Fibroblast of lung (primary cell): ENCODE measurements at regions not wholly inside any gene's neighbourhood (a gene's known extent, or its start where the extent isn't known, plus 50 kb on each side); places are given as distances from the start of the nearest gene placed in this dataset.

Source experiments
- DNase-seq, 2 donors: peaks; one replicate each; pipeline versions ENCODE4 v3.0.0 to v3.0.0-alpha.2; 2010; ENCODE audit warnings: low read depth in 2 of 2
- H2AFZ ChIP-seq: 2 replicates; pipeline ENCODE4 v1.5.1; 2012; ENCODE audit warnings: low read length, control low read depth, inconsistent platforms
- H3K27ac ChIP-seq: 2 replicates; pipeline ENCODE4 v1.5.1; 2011; ENCODE audit warnings: low read length, control low read depth; ENCODE audit not compliant: insufficient read depth
- H3K27me3 ChIP-seq: 2 replicates; pipeline ENCODE4 v1.5.1; 2011; ENCODE audit warnings: mild to moderate bottlenecking, low read length; ENCODE audit not compliant: control insufficient read depth, insufficient read depth
- H3K36me3 ChIP-seq: 2 replicates; pipeline ENCODE4 v1.5.1; 2011; ENCODE audit warnings: low read length; ENCODE audit not compliant: control insufficient read depth, insufficient read depth
- H3K4me1 ChIP-seq: 2 replicates; pipeline ENCODE4 v1.5.1; 2011; ENCODE audit warnings: low read length; ENCODE audit not compliant: control insufficient read depth, insufficient read depth; ENCODE audit errors: extremely low read depth
- H3K4me2 ChIP-seq: 2 replicates; pipeline ENCODE4 v1.5.1; 2011; ENCODE audit warnings: low read length, control low read depth; ENCODE audit not compliant: insufficient read depth; ENCODE audit errors: extremely low read depth
- H3K4me3 ChIP-seq, 4 experiments: fragments of 200-600 bp in 1 of 4; sonication (generic) in 1 of 4; replicated peaks in 1 of 4; 2 replicates each; pipeline ENCODE4 v1.5.1; 2011 to 2016; ENCODE audit warnings: low read length in 4 of 4, low read depth in 3 of 4, mild to moderate bottlenecking in 3 of 4, control low read depth in 2 of 4, inconsistent platforms in 1 of 4, mixed read lengths in 1 of 4; ENCODE audit not compliant: insufficient read depth in 1 of 4; ENCODE audit errors: control extremely low read depth in 1 of 4
- H3K79me2 ChIP-seq: 2 replicates; pipeline ENCODE4 v1.5.1; 2012; ENCODE audit warnings: mild to moderate bottlenecking, low read length, inconsistent platforms; ENCODE audit not compliant: control insufficient read depth, insufficient read depth
- H3K9ac ChIP-seq: 2 replicates; pipeline ENCODE4 v1.5.1; 2011; ENCODE audit warnings: mild to moderate bottlenecking, low read length, control low read depth; ENCODE audit not compliant: insufficient read depth
- H3K9me3 ChIP-seq: 2 replicates; pipeline ENCODE4 v1.5.1; 2012; ENCODE audit warnings: low read depth, low read length; ENCODE audit not compliant: control insufficient read depth, insufficient read depth
- H4K20me1 ChIP-seq: 2 replicates; pipeline ENCODE4 v1.5.1; 2011; ENCODE audit warnings: low read length; ENCODE audit not compliant: control insufficient read depth, insufficient read depth; ENCODE audit errors: extremely low read depth
- EZH2 ChIP-seq: IDR thresholded peaks from 2 replicates; pipeline ENCODE4 v1.5.1; 2012; ENCODE audit warnings: low read length, control low read depth, mild to moderate bottlenecking; ENCODE audit errors: missing control alignments
- TF ChIP-seq, protein P1 (sequence below), 2 donors: IDR thresholded peaks in 1 of 2; conservative IDR thresholded peaks in 1 of 2; 1 replicate in 1 of 2; 2 replicates in 1 of 2; pipeline ENCODE4 v1.5.1; 2011 to 2012; ENCODE audit warnings: low read length in 2 of 2, control low read depth in 1 of 2, inconsistent platforms in 1 of 2, low read depth in 1 of 2, mild to moderate bottlenecking in 1 of 2

DNA sequence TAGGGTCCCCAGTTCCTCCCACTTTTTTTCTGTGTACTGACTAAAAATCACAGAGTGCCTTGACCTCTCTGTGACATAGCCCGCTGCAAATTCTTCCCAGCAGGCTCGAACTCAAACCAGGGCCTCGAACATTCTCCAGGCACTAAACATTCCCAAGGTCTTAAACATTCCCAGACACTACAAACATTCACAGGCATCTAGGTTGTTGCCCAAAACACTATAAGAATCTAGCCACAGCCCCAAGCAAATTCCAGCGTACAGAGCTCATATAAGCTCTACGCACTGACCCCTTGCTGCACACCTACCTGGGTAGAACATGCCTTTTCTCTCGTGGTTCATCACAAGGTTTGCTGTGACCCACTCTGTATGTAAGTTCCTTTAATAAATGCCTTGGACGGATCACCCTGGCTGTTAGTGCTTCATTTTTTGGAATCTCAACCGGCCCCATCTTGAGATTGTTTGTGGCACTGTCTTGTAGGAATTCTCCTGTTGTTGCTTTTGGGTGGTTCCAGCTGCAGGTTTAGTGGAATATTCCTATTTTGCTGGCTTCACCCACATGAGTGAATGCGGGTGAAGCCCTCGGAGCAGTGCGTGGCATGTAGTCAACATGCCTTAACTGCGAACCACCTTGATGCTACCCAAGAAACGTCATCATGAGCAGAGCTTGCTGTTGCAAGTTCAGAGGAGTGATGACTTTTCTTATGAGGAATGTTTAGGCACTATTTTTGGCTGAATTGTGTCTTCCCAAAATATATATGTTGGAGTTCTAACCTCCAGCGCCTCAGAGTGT lies 230.0 kb downstream of the HS3ST1 start:
- H3K4me2 ChIP-seq = no peak overlapping the region

DNA sequence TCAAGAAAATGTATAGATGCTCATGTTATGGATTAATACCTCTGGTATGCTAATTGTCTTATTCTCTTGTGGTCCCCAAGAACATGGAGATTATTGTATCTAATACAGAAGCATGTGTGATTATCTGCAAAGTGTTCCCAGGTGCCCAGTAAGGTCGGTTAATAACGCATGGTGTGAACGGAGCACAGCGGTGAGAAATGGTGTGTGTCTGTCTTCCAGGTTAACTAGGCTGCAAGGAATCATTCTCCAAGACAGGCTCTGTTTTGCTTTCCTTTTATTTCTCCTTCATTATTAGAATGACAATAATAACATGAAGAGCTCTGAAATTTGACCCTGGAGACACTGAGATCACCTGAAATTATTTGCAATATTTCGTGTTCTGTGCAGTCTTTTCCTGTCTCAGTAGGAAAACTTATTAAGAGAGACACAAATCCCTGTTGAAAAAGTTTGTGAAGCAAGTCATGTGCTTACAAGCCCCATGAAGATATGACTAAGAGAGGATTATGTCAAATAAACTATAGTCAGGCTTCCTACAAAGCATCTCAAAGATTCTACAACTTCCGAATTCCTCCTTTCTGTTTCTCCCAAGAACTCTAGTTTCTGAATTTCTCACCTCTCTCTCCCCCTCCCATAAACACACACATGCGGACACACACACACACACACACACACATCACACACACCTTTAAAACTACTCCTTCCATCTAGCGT lies 230.9 kb downstream of the HS3ST1 start:
- Histone ChIP-seq H3K27ac (no peak overlapping the region), H3K4me1 (no peaks in the 10 kb centered on the region), H3K27me3 (no peaks in the 10 kb centered on the region), H3K4me2 (no peak overlapping the region), H2AFZ (no peak overlapping the region), H3K9ac (no peak overlapping the region), H3K79me2 (no peaks in the 10 kb centered on the region), H3K36me3 (no peaks in the 10 kb centered on the region), H3K9me3 (no peaks in the 10 kb centered on the region), H4K20me1 (no peaks in the 10 kb centered on the region), H3K4me3 (no peak overlapping the region)
- DNase-seq = no peak
- no peak for TF ChIP-seq EZH2
- TF ChIP-seq, protein P1, sequence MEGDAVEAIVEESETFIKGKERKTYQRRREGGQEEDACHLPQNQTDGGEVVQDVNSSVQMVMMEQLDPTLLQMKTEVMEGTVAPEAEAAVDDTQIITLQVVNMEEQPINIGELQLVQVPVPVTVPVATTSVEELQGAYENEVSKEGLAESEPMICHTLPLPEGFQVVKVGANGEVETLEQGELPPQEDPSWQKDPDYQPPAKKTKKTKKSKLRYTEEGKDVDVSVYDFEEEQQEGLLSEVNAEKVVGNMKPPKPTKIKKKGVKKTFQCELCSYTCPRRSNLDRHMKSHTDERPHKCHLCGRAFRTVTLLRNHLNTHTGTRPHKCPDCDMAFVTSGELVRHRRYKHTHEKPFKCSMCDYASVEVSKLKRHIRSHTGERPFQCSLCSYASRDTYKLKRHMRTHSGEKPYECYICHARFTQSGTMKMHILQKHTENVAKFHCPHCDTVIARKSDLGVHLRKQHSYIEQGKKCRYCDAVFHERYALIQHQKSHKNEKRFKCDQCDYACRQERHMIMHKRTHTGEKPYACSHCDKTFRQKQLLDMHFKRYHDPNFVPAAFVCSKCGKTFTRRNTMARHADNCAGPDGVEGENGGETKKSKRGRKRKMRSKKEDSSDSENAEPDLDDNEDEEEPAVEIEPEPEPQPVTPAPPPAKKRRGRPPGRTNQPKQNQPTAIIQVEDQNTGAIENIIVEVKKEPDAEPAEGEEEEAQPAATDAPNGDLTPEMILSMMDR (conservative IDR thresholded peaks at IDR 0.05 in 1 of 2, IDR thresholded peaks at IDR 0.05 in 1 of 2; ENCODE audit: low read depth in 1 of 2, low read length in 2 of 2) = no peak

More for the DNA sequence above, 230.0 kb downstream of the HS3ST1 start:
- Histone ChIP-seq H3K9me3 (no peaks in the 10 kb centered on the region), H3K9ac (no peak overlapping the region), H3K4me3 (no peak overlapping the region), H2AFZ (no peak overlapping the region), H3K27ac (no peak overlapping the region), H3K79me2 (no peaks in the 10 kb centered on the region), H3K36me3 (no peaks in the 10 kb centered on the region), H4K20me1 (no peaks in the 10 kb centered on the region), H3K4me1 (no peaks in the 10 kb centered on the region), H3K27me3 (no peaks in the 10 kb centered on the region)
- TF ChIP-seq EZH2 = no peak
- TF ChIP-seq, protein P1 (conservative IDR thresholded peaks at IDR 0.05 in 1 of 2, IDR thresholded peaks at IDR 0.05 in 1 of 2; ENCODE audit: low read depth in 1 of 2, low read length in 2 of 2) = no peak
- no peak for DNase-seq

DNA sequence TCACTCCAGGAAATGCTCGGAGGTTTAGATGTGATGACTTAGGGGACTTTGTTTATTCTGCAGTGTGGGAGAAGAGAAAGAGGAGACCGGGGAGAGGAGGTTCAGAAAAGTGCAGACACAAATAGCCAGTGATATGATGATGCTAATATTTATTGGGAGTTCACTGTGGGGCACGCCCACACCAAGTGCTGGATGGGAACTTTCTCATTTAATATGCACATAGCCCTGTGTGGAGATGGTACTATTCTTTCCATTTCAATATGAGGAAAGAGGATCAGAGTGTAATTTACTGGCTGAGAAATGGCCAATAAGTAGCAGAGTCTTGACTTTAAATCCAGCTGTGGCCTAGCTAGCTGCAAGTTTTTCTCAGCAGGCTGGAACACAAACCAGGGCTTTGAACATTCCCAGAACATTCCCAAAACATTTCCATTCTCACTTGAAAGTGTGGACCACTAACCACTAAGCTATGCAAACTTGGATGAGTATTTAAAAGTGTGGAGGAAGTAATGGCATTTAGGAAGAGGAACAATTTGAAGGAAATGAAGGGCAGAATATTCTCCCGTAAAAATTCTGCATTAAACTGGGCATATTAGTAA lies 231.7 kb downstream of the HS3ST1 start:
- DNase-seq = peak in 1 of 2 donors; percentile 21
- Histone ChIP-seq H3K27ac (no peak overlapping the region), H3K27me3 (no peaks in the 10 kb centered on the region), H3K79me2 (no peaks in the 10 kb centered on the region), H3K4me3 (no peak overlapping the region), H3K36me3 (no peaks in the 10 kb centered on the region), H3K9me3 (no peaks in the 10 kb centered on the region), H2AFZ (no peak overlapping the region), H4K20me1 (no peaks in the 10 kb centered on the region), H3K9ac (no peak overlapping the region), H3K4me2 (no peak overlapping the region), H3K4me1 (no peaks in the 10 kb centered on the region)
- TF ChIP-seq, protein P1 (conservative IDR thresholded peaks at IDR 0.05 in 1 of 2, IDR thresholded peaks at IDR 0.05 in 1 of 2; ENCODE audit: low read depth in 1 of 2, low read length in 2 of 2) = no peak
- no peak for TF ChIP-seq EZH2
